ENCODE measurements at regions not wholly inside any gene's neighbourhood (a gene's known extent, or its start where the extent isn't known, plus 50 kb on each side); places are given as distances from the start of the nearest gene placed in this dataset.

- no peak for DNase-seq (ENCODE audit: low read depth in 2 of 2)
Measured at GRCh38 chr2:120587997-120588336, 147.7 kb upstream of the GLI2 start.

DNA sequence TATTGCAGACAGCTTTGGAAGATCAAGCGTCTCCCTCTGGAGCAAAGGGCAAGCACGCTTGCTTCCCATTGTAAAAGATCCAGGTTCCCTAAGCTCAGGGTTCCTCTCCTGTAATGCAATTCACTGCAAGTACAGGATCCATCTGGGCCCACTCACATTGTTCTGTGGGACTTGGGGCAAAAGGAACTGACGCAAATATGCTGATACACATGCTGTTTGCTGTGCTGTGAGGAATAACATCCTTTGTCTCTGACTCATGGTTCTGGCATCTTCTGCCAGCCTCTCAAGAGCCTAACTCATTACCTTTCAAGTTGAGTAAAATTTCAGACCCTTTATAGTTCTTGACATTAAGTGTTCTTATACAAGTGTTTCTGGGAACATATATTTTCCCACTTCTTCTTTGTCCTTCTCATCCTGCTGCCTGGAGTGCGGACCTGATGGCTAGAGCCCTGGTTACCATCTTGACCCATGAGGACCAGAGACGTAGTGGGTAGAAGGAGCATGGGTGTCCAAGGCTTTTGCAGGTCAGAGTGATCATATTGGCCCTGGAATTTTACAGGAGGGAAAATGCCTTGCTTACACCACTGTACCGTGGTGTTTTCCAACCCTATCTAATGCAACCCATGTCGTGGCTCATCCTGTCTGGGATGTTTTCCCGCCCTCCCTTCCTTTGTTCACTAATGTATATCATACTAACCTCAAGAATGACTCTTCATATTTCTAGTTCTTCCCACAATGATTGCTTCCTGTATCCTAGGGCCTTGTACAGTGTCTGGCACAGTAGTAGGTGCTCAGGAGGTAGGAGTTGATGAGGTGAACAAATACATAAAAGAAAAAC lies 145.7 kb upstream of the GLI2 start:
- DNase-seq (ENCODE audit: low read depth in 2 of 2): no peak

GRCh38 chr2:120590841-120591240 lies 144.8 kb upstream of the GLI2 start:
- no peak for DNase-seq (ENCODE audit: low read depth in 2 of 2)

DNA sequence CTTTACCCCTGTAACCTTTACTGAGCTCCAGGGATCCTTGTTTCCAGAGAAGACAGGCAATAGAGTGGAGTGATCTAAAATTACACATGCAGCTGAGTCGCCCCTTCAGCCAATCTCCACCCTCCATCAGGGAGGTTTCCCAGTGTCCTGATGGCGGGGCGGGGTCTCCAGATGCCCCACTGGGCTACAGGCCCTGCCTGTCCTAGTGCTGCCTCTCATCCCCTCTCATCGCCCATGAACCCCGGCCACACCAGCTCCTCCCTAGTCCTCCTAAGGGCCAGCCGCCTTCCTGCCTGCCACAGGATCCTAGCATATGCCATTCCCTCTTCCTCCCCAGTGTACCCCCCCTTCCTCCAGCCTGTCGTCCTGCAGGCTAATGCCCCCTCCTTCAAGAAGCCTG lies 144.1 kb upstream of the GLI2 start:
- no peak for DNase-seq (ENCODE audit: low read depth in 2 of 2)

DNA sequence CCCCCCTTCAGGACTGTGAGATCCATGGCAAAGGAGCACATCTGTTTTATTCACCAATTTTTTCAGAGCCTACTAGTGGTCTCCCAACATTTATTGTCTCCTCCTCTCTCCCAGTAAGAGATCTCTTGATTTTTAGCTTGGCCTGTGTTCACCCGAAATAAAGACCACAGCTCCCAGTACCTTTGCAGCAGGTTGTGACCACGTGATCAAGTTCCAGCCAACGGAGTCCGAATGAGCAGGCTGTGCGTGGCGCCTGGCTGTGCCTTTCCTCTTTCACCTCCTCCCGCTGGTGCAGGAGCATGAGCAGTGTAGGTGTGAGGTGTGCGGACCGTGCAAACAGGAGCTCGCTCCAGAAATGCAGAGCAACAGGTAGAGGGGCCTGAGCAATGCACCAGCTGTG lies 143.6 kb upstream of the GLI2 start:
- DNase-seq (ENCODE audit: low read depth in 2 of 2): no peak

GRCh38 chr2:120593921-120594686 lies 141.6 kb upstream of the GLI2 start:
- no peak for DNase-seq (ENCODE audit: low read depth in 2 of 2)

- no peak for DNase-seq (ENCODE audit: low read depth in 2 of 2)
Measured at GRCh38 chr2:120594856-120595685, 140.6 kb upstream of the GLI2 start.

- no peak for DNase-seq (ENCODE audit: low read depth in 2 of 2)
Measured at GRCh38 chr2:120595739-120596138, 139.9 kb upstream of the GLI2 start.

- DNase-seq (ENCODE audit: low read depth in 2 of 2): no peak
Measured at GRCh38 chr2:120596191-120596811, 139.4 kb upstream of the GLI2 start.

- DNase-seq (ENCODE audit: low read depth in 2 of 2): no peak
Measured at GRCh38 chr2:120596990-120597594, 138.6 kb upstream of the GLI2 start.

GRCh38 chr2:120597595-120598193 lies 138.0 kb upstream of the GLI2 start:
- no peak for DNase-seq (ENCODE audit: low read depth in 2 of 2)

DNA sequence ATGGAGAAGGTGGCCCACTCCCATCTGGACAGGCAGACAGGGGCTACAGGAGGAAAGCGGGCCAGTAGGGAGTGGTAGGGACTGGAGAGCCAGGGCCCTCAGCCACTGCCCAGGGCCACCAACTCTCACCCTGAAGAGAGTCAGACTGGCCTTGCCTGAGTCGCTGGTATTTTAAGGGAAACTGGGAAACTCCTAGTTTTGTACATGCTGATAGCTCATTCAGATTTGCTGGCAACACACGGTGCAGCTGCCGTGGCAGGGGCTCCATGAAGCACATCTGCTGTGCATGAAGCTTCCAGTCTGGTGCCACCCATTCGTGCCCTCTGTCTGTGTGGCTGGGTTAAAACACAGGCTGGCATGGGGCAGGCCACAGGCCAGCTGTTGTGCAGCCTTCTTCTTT lies 137.3 kb upstream of the GLI2 start:
- DNase-seq (ENCODE audit: low read depth in 2 of 2): no peak

GRCh38 chr2:120599072-120599471 lies 136.6 kb upstream of the GLI2 start:
- no peak for DNase-seq (ENCODE audit: low read depth in 2 of 2)

DNA sequence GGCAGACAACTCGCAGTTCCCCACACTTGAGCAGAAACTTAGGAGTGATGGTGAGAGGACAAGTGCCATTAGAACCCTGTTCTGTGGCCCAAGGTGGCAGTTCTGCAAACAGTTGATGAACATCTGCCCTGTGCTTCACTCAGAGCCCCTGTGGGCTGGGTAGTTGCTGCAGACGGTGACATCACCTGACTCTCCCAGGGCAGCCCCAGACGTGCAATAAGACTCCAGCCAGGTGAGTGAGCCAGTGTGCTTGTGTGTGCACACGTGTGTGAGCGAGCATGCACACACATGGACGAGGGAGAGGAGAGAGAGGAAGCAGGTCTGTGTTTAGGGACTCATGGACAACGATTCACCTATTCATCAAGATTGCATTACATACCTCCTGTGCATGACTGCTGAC lies 136.0 kb upstream of the GLI2 start:
- no peak for DNase-seq (ENCODE audit: low read depth in 2 of 2)

DNA sequence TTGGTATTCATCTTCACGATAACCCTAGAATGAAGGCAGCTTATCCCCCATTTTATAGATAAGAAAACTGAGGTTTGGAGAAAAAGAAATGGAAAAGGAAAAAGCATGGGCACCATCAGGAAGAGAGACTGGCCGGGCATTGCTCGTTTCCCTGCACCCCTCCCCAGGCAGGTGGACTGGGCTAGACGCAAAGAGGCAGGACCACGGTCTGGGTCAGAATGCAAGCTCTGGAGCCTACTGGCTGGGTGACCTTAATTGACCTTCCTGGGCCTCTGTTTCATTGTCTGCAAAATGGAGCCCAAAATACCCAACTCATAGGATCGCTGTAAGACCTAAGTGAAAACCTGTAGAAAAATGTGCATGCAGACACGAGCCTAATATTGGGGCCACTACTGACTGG lies 135.3 kb upstream of the GLI2 start:
- DNase-seq (ENCODE audit: low read depth in 2 of 2): no peak

- no peak for DNase-seq (ENCODE audit: low read depth in 2 of 2)
Measured at GRCh38 chr2:120600786-120601185, 134.9 kb upstream of the GLI2 start.

DNA sequence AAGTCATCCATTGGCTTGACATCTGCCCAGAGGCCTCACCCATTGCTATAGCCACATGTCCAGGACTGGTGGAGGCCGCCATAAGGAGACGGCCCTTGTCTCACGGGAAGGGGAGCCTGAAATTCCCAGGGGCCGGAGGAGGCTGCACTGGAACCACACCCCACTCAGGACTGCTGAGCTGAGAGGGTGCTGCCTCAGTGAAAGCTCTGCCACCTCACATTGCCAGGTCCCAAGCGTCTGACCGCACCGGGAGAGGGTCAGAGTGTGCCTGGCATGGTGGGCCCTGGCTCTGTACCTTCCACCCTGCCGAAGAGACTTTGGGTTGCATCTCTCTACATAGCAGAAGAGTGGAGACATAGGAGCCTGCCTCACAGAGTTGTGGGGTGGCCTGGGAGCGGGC lies 134.1 kb upstream of the GLI2 start:
- DNase-seq (ENCODE audit: low read depth in 2 of 2): no peak

DNA sequence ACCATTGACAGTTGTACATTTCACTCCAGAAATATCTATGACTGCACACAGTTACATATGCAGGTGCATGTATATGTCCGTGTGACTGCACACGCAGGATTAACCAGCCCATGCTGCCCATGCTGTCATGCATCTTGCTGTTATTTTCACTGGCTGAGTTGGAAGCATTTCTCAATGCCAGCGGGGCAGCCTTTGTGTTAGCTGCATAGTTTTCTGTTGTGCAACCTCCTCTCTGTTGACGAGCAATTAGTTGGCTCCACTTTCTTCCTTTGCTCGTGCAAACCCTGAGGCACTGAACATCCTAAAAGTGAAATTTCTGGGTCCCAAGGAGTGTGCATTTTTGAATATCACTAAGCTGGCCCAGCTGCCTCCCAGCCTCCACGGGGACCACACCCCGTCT lies 133.4 kb upstream of the GLI2 start:
- DNase-seq (ENCODE audit: low read depth in 2 of 2): no peak

GRCh38 chr2:120604767-120605166 lies 130.9 kb upstream of the GLI2 start:
- DNase-seq (ENCODE audit: low read depth in 2 of 2): no peak

DNA sequence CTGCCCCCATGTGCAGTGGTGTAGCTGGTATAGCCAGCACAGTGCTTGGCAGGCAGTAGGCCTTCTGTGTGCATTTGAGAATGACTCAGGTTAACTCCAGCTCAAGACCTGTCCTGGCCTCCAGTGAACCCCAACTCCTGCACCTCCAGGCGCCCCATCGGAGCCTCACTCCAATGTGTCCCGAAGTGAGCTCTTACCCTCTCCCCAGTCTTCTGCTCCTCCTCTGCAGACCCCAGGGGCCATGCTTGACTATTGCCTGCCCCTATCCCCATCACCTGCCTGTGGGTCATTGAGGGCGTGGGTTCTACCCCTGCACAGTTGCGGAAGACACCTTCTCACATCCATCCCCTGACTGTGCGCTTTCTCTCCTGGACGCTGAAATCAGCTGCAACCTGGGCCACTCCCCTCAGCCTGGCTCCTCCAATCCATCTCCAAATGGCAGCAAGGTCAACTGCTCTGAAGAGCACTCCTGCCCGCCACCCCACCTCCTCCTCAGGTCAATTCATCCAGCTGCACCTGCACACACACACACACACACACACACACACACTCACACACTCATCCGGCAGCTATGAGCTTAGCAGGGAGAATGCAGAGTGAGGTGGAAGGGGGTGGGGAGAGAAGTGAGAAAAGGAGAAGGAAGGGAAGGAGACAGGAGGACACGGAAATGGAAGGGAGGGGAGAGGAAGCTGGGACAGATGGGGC lies 130.3 kb upstream of the GLI2 start:
- DNase-seq (ENCODE audit: low read depth in 2 of 2): no peak

GRCh38 chr2:120606280-120606679 lies 129.4 kb upstream of the GLI2 start:
- no peak for DNase-seq (ENCODE audit: low read depth in 2 of 2)

All from stimulated activated CD8-positive, alpha-beta memory T cell treated with anti-CD3 and anti-CD28 coated beads, Interleukin-7, amount 100 ng/mL, for 1 hour (primary cell).